Loucy (cell line): ENCODE measurements at regions not wholly inside any gene's neighbourhood (a gene's known extent, or its start where the extent isn't known, plus 50 kb on each side); places are given as distances from the start of the nearest gene placed in this dataset.

ENCODE experiments used
- EZH2phosphoT487 ChIP-seq: fragments of 200-600 bp; IDR thresholded peaks from 2 replicates; pipeline ENCODE4 v1.6.1; 2018; ENCODE audit warnings: antibody characterized with exemption, mild to moderate bottlenecking, moderate library complexity, borderline replicate concordance
- TF ChIP-seq, protein P1 (sequence below): fragments of 200-600 bp; sonication (generic); conservative IDR thresholded peaks from 2 replicates; pipeline ENCODE4 v1.5.1; 2014; ENCODE audit warnings: mild to moderate bottlenecking, antibody characterized with exemption, low read length

DNA sequence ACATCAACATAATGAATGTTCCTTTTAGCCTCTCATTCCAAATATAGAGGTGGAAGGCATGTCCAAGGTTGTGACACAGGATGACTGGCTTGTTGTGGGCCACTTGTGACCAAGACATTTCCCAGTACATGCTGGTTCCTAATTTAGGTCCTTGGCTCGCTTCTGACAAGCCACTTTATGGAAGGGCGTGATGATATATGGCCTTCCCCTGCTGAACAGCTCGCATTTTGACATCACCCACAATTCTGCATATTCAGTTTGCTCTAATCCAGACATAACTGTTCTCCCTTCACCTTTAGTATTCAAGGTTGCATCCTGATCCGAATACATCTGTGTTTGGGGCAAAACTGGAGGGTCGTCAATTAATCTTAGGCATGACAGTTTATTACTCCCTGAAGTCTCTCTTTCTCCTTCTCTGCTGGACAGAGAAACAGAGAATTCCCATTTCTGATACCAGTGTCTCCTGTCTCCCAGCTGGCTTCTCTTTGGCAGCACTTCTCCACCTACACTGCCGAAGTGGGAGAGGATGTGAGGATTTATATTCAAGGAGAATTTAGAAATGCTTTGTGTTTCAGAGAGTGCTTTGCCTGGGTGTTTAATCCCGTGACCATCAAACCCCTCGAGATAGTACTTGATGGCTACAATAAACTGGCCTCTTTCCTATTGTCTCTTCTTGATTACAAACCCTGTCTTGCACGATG, 815.5 kb upstream of the RBFOX1 start:
- TF ChIP-seq, protein P1, sequence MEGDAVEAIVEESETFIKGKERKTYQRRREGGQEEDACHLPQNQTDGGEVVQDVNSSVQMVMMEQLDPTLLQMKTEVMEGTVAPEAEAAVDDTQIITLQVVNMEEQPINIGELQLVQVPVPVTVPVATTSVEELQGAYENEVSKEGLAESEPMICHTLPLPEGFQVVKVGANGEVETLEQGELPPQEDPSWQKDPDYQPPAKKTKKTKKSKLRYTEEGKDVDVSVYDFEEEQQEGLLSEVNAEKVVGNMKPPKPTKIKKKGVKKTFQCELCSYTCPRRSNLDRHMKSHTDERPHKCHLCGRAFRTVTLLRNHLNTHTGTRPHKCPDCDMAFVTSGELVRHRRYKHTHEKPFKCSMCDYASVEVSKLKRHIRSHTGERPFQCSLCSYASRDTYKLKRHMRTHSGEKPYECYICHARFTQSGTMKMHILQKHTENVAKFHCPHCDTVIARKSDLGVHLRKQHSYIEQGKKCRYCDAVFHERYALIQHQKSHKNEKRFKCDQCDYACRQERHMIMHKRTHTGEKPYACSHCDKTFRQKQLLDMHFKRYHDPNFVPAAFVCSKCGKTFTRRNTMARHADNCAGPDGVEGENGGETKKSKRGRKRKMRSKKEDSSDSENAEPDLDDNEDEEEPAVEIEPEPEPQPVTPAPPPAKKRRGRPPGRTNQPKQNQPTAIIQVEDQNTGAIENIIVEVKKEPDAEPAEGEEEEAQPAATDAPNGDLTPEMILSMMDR = no peak
- no peak for TF ChIP-seq EZH2phosphoT487
